ENCODE measurements at regions not wholly inside any gene's neighbourhood (a gene's known extent, or its start where the extent isn't known, plus 50 kb on each side); places are given as distances from the start of the nearest gene placed in this dataset.

DNA sequence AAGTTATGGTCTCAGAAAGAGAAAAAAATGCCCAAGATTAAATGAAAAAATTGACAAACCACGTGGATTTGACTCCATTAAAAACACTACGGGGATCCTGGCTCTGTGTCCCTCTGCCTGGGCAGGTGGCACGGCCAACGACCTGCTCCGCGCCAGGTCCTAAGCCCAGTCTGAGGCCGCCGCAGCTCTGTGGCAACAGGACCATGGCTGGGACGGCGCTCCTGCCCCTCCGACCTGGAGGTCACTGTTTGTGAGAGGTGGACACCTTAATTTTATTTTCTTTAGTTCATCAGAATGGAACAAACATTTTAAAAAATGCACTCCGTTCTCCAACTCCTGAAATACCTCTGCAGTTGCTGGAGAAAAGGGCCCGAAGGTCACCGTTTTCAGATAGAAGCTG is 369.4 kb downstream of the CDH9 start:
- intact Hi-C loops (cut with micrococcal nuclease; ENCODE audit: unreplicated experiment) (no loop called here), in situ Hi-C loops (cut with HindIII; ENCODE audit: low pct_unique_long_range_greater_than_20kb, low sequenced_read_pairs) (no loop called here)
- TF ChIP-seq REST (IDR thresholded peaks at IDR 0.05; ENCODE audit: insufficient read depth in 1 of 2, low read depth in 2 of 2, low read length in 1 of 2) (no peak), SIN3A (IDR thresholded peaks at IDR 0.05; ENCODE audit: borderline replicate concordance, insufficient read depth, low read depth, low read length) (no peak), POLR2AphosphoS5 (IDR thresholded peaks at IDR 0.05; ENCODE audit: low read depth, low read length) (no peak)
- TF ChIP-seq, protein P1, sequence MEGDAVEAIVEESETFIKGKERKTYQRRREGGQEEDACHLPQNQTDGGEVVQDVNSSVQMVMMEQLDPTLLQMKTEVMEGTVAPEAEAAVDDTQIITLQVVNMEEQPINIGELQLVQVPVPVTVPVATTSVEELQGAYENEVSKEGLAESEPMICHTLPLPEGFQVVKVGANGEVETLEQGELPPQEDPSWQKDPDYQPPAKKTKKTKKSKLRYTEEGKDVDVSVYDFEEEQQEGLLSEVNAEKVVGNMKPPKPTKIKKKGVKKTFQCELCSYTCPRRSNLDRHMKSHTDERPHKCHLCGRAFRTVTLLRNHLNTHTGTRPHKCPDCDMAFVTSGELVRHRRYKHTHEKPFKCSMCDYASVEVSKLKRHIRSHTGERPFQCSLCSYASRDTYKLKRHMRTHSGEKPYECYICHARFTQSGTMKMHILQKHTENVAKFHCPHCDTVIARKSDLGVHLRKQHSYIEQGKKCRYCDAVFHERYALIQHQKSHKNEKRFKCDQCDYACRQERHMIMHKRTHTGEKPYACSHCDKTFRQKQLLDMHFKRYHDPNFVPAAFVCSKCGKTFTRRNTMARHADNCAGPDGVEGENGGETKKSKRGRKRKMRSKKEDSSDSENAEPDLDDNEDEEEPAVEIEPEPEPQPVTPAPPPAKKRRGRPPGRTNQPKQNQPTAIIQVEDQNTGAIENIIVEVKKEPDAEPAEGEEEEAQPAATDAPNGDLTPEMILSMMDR (IDR thresholded peaks at IDR 0.05), result no peak
- BruUV-seq (replicated peaks), result no TSS peak
- ChIA-PET POLR2A (no interaction called here), CTCF (no interaction called here)
- H3K27me3 ChIP-seq (ENCODE audit: control insufficient read depth, insufficient read depth, low read length), result no peaks in the 10 kb centered on the region
- H3K4me3 ChIP-seq (ENCODE audit: low read depth in 2 of 2, low read length in 2 of 2), result no peak overlapping the region
- no peaks in the 10 kb centered on the region for H3K36me3 ChIP-seq (ENCODE audit: control insufficient read depth, insufficient read depth, low read length)
- no peak for ATAC-seq
- no peaks in the 10 kb centered on the region for H3K9me3 ChIP-seq (ENCODE audit: control insufficient read depth, insufficient read depth, low read depth, low read length)
- H3K27ac ChIP-seq (ENCODE audit: low read length), result no peak overlapping the region
- DNase-seq (ENCODE audit: low read depth, low spot score), result no peak
- H3K4me1 ChIP-seq (ENCODE audit: control insufficient read depth, insufficient read depth, low read length), result no peaks in the 10 kb centered on the region

DNA sequence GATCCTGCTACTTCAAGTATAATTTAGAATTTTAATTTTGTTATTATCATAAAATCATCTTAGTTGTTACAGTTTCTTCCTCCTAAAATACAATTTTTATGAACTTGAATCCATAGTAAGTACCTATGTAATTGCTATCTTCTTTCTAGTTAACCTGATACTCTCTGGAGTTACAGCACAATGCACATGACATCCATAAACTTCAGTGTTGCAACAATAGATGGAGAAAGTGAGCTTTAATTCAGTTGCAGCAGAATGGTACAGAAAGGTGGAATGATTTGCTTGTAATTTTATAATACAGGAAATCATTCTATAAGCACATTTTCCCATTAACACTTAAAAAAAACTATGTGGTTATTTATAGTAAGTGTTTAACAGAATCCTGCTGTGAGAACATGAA is 372.0 kb downstream of the CDH9 start:
- POLR2A ChIA-PET, result no interaction called here
- CTCF ChIA-PET, result no interaction called here

More for the DNA sequence above, 372.0 kb downstream of the CDH9 start:
- in situ Hi-C loops (cut with HindIII; ENCODE audit: low pct_unique_long_range_greater_than_20kb, low sequenced_read_pairs), result no loop called here
- Histone ChIP-seq H3K27me3 (ENCODE audit: control insufficient read depth, insufficient read depth, low read length) (no peaks in the 10 kb centered on the region), H3K36me3 (ENCODE audit: control insufficient read depth, insufficient read depth, low read length) (no peaks in the 10 kb centered on the region), H3K27ac (ENCODE audit: low read length) (no peak overlapping the region), H3K4me1 (ENCODE audit: control insufficient read depth, insufficient read depth, low read length) (no peaks in the 10 kb centered on the region), H3K4me3 (ENCODE audit: low read depth in 2 of 2, low read length in 2 of 2) (no peak overlapping the region), H3K9me3 (ENCODE audit: control insufficient read depth, insufficient read depth, low read depth, low read length) (no peaks in the 10 kb centered on the region)
- DNase-seq (ENCODE audit: low read depth, low spot score), result no peak
- ATAC-seq, result no peak
- no TSS peak for BruUV-seq (replicated peaks)
- no peak for TF ChIP-seq SIN3A (IDR thresholded peaks at IDR 0.05; ENCODE audit: borderline replicate concordance, insufficient read depth, low read depth, low read length)
- TF ChIP-seq, protein P1 (IDR thresholded peaks at IDR 0.05), result no peak; the same call in 1 of the 2 replicates
- intact Hi-C loops (cut with micrococcal nuclease; ENCODE audit: unreplicated experiment), result no loop called here
